Umbilical cord (tissue), 1 donor: ENCODE measurements at regions not wholly inside any gene's neighbourhood (a gene's known extent, or its start where the extent isn't known, plus 50 kb on each side); places are given as distances from the start of the nearest gene placed in this dataset.

Source experiments
- DNase-seq: peaks from one replicate; pipeline ENCODE4 v3.0.0-alpha.2; 2015; ENCODE audit warnings: low spot score

GRCh38 chr3:158970006-158970405, 168.2 kb downstream of the MFSD1 start:
- no peak for DNase-seq

- DNase-seq, result no peak
Measured at GRCh38 chr3:158974904-158975303, 173.1 kb downstream of the MFSD1 start.

GRCh38 chr3:158976966-158977365, 175.1 kb downstream of the MFSD1 start:
- no peak for DNase-seq

- DNase-seq, result no peak
Measured at GRCh38 chr3:158977497-158977896, 175.6 kb downstream of the MFSD1 start.

GRCh38 chr3:158983216-158984099, 181.6 kb downstream of the MFSD1 start:
- no peak for DNase-seq

- DNase-seq, result no peak
Measured at GRCh38 chr3:158991146-158991705, 189.4 kb downstream of the MFSD1 start.

GRCh38 chr3:158992463-158992862, 190.6 kb downstream of the MFSD1 start:
- DNase-seq, result no peak

- DNase-seq, result no peak
Measured at GRCh38 chr3:158994386-158994785, 192.5 kb downstream of the MFSD1 start.

GRCh38 chr3:159001711-159002110, 199.9 kb downstream of the MFSD1 start:
- no peak for DNase-seq

- DNase-seq, result no peak
Measured at GRCh38 chr3:159005137-159005536, 203.3 kb downstream of the MFSD1 start.

- no peak for DNase-seq
Measured at GRCh38 chr3:159007331-159007730, 205.5 kb downstream of the MFSD1 start.

- DNase-seq, result peak; percentile 43
Measured at GRCh38 chr3:159008401-159008800, 206.5 kb downstream of the MFSD1 start.

GRCh38 chr3:159018341-159018740, 216.5 kb downstream of the MFSD1 start:
- DNase-seq, result no peak

- no peak for DNase-seq
Measured at GRCh38 chr3:159025733-159026132, 223.9 kb downstream of the MFSD1 start.

- DNase-seq, result no peak
Measured at GRCh38 chr3:159026510-159026909, 224.7 kb downstream of the MFSD1 start.

GRCh38 chr3:159028706-159029105, 226.9 kb downstream of the MFSD1 start:
- no peak for DNase-seq

- no peak for DNase-seq
Measured at GRCh38 chr3:159029306-159030026, 227.6 kb downstream of the MFSD1 start.

- no peak for DNase-seq
Measured at GRCh38 chr3:159030138-159030670, 228.3 kb downstream of the MFSD1 start.

GRCh38 chr3:159030886-159031679, 229.2 kb downstream of the MFSD1 start:
- DNase-seq, result no peak

GRCh38 chr3:159032311-159032710, 230.5 kb downstream of the MFSD1 start:
- DNase-seq, result no peak

GRCh38 chr3:159038405-159038804, 236.6 kb downstream of the MFSD1 start:
- DNase-seq, result no peak
